ENCODE measurements at regions not wholly inside any gene's neighbourhood (a gene's known extent, or its start where the extent isn't known, plus 50 kb on each side); places are given as distances from the start of the nearest gene placed in this dataset.

- H3K4me3 ChIP-seq, result no peak overlapping the region
- TF ChIP-seq CTCF (IDR thresholded peaks at IDR 0.05) (no peak), POLR2A (IDR thresholded peaks at IDR 0.05) (no peak)
- DNase-seq, result peak; percentile 28
- WGBS, 2 donors, result 49 to 54% methylated on average over 12 of the region's 12 CpGs
- H3K4me1 ChIP-seq, result no peaks in the 10 kb centered on the region
- no peak overlapping the region for H3K27ac ChIP-seq
- no peaks in the 10 kb centered on the region for H3K36me3 ChIP-seq (ENCODE audit: low read depth, missing control alignments)
- no peaks in the 10 kb centered on the region for H3K9me3 ChIP-seq
- no peaks in the 10 kb centered on the region for H3K27me3 ChIP-seq
- intact Hi-C loops (cut with DNase I; ENCODE audit: low total_unique reads), result no loop called here
Observed at GRCh38 chr2:4903656-4904348, 788.4 kb upstream of the SOX11 start.

GRCh38 chr2:4908461-4908860 is 783.7 kb upstream of the SOX11 start:
- Histone ChIP-seq H3K36me3 (ENCODE audit: low read depth, missing control alignments) (no peaks in the 10 kb centered on the region), H3K4me3 (no peak overlapping the region), H3K9me3 (no peaks in the 10 kb centered on the region), H3K27me3 (no peaks in the 10 kb centered on the region), H3K27ac (no peak overlapping the region), H3K4me1 (no peaks in the 10 kb centered on the region)
- no peak for TF ChIP-seq POLR2A (IDR thresholded peaks at IDR 0.05)
- TF ChIP-seq CTCF (IDR thresholded peaks at IDR 0.05), result no peak
- DNase-seq, result no peak
- intact Hi-C loops (cut with DNase I; ENCODE audit: low total_unique reads), result no loop called here
- WGBS, 2 donors, result 81 to 98% methylated on average over 6 of the region's 6 CpGs

- TF ChIP-seq POLR2A (IDR thresholded peaks at IDR 0.05) (no peak), CTCF (IDR thresholded peaks at IDR 0.05) (no peak)
- Histone ChIP-seq H3K36me3 (ENCODE audit: low read depth, missing control alignments) (no peaks in the 10 kb centered on the region), H3K27me3 (no peaks in the 10 kb centered on the region), H3K4me3 (no peak overlapping the region), H3K9me3 (no peaks in the 10 kb centered on the region), H3K27ac (no peak overlapping the region), H3K4me1 (no peaks in the 10 kb centered on the region)
- intact Hi-C loops (cut with DNase I; ENCODE audit: low total_unique reads), result no loop called here
- DNase-seq, result no peak
- 81 to 90% methylated on average over 9 of the region's 9 CpGs for WGBS, 2 donors
Observed at GRCh38 chr2:4909346-4910009, 782.7 kb upstream of the SOX11 start.

GRCh38 chr2:4914036-4914435 is 778.1 kb upstream of the SOX11 start:
- no peak overlapping the region for H3K4me3 ChIP-seq
- H3K27me3 ChIP-seq, result no peaks in the 10 kb centered on the region
- H3K27ac ChIP-seq, result no peak overlapping the region
- TF ChIP-seq POLR2A (IDR thresholded peaks at IDR 0.05) (no peak), CTCF (IDR thresholded peaks at IDR 0.05) (no peak)
- intact Hi-C loops (cut with DNase I; ENCODE audit: low total_unique reads), result no loop called here
- H3K4me1 ChIP-seq, result no peaks in the 10 kb centered on the region
- no peaks in the 10 kb centered on the region for H3K36me3 ChIP-seq (ENCODE audit: low read depth, missing control alignments)
- no peaks in the 10 kb centered on the region for H3K9me3 ChIP-seq
- 82 to 90% methylated on average over 5 of the region's 5 CpGs for WGBS, 2 donors
- DNase-seq, result no peak

- no peak overlapping the region for H3K27ac ChIP-seq
- H3K4me1 ChIP-seq, result no peaks in the 10 kb centered on the region
- no peak for DNase-seq
- H3K27me3 ChIP-seq, result no peaks in the 10 kb centered on the region
- no peaks in the 10 kb centered on the region for H3K9me3 ChIP-seq
- intact Hi-C loops (cut with DNase I; ENCODE audit: low total_unique reads), result no loop called here
- H3K4me3 ChIP-seq, result no peak overlapping the region
- 81 to 86% methylated on average over 4 of the region's 4 CpGs for WGBS, 2 donors
- no peaks in the 10 kb centered on the region for H3K36me3 ChIP-seq (ENCODE audit: low read depth, missing control alignments)
- TF ChIP-seq CTCF (IDR thresholded peaks at IDR 0.05), result no peak
- TF ChIP-seq POLR2A (IDR thresholded peaks at IDR 0.05), result no peak
Observed at GRCh38 chr2:4914551-4914950, 777.6 kb upstream of the SOX11 start.
